ENCODE measurements at regions not wholly inside any gene's neighbourhood (a gene's known extent, or its start where the extent isn't known, plus 50 kb on each side); places are given as distances from the start of the nearest gene placed in this dataset.

DNA sequence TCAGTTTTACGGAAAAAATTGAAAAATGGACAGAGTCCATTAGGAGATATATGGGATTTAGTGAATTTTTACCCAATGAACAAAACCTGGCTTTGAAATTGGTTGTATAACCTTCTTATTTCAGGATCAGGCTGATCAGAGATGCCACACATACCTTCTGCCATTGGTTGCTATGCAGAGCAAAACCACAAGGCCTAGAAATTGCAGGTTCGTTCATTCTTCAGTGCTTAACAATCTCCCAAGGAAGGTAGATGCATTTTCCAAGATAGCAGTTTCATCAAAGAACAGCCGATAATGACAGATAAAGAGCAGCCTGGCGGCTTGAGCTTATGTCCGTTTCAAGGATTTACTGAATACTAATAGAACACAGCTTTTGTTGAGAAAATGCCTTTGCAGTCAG, 868.8 kb downstream of the EPHA4 start:
- WGBS (ENCODE audit: insufficient coverage): 94% methylated on average over 3 of the region's 5 CpGs
- Histone ChIP-seq H3K27me3 (ENCODE audit: control insufficient read depth, insufficient read depth, low read length) (no peaks in the 10 kb centered on the region), H3K36me3 (ENCODE audit: control insufficient read depth, insufficient read depth, low read length) (no peaks in the 10 kb centered on the region), H3K4me3 (ENCODE audit: low read length) (no peak overlapping the region), H3K9me3 (replicated peaks; ENCODE audit: control insufficient read depth, low read depth, low read length) (peaks cover 5% of the 10 kb centered on the region), H3K27ac (ENCODE audit: low read length) (no peak overlapping the region), H3K4me1 (ENCODE audit: control insufficient read depth, insufficient read depth, low read length) (no peaks in the 10 kb centered on the region)
- no peak for DNase-seq

DNA sequence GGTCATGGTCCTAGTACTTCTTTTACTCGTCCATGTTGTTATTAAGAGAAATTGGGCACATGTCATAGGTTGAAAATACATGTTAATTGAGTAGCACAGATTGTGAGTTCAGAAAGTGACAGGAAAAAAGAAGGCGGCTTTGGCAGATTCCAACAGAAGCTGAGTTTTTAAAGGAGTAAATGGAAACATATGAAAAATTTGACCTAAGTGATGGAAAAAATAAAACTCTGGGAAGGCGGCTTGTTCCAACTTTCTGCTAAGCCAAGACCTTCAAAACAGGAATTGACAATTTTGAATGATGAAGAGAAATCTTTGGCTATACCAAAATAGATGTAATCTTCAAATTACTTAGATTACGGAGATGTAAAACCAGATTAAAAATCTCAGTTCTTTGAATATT, 868.0 kb downstream of the EPHA4 start:
- no peak overlapping the region for H3K27ac ChIP-seq (ENCODE audit: low read length)
- peak; percentile 76 for DNase-seq
- no peak overlapping the region for H3K4me3 ChIP-seq (ENCODE audit: low read length)
- no peaks in the 10 kb centered on the region for H3K36me3 ChIP-seq (ENCODE audit: control insufficient read depth, insufficient read depth, low read length)
- H3K9me3 ChIP-seq (replicated peaks; ENCODE audit: control insufficient read depth, low read depth, low read length): peaks cover 5% of the 10 kb centered on the region
- no peaks in the 10 kb centered on the region for H3K4me1 ChIP-seq (ENCODE audit: control insufficient read depth, insufficient read depth, low read length)
- 46% methylated on average over 2 of the region's 4 CpGs for WGBS (ENCODE audit: insufficient coverage)
- H3K27me3 ChIP-seq (ENCODE audit: control insufficient read depth, insufficient read depth, low read length): no peaks in the 10 kb centered on the region

DNA sequence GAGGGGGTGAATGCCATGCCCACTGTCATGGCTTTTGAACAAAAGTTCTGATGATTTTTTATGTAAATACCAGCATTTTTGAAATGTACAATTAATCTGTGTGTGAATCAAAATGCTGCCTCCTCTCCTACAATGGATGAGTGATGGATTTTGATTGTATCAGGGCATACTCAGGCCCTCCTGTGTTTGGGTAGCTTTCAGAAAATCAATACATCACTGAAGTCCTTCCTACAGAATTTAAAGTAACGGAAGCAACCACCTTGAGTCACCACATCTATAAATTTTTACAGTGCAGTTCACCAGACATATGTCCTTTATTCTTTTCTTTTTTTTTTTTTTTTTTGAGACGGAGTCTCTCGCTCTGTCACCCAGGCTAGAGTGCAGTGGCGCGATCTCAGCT, 867.3 kb downstream of the EPHA4 start:
- WGBS (ENCODE audit: insufficient coverage): 100% methylated on average over 1 of the region's 5 CpGs
- no peak overlapping the region for H3K27ac ChIP-seq (ENCODE audit: low read length)
- no peaks in the 10 kb centered on the region for H3K4me1 ChIP-seq (ENCODE audit: control insufficient read depth, insufficient read depth, low read length)
- no peaks in the 10 kb centered on the region for H3K27me3 ChIP-seq (ENCODE audit: control insufficient read depth, insufficient read depth, low read length)
- no peak for DNase-seq
- no peaks in the 10 kb centered on the region for H3K36me3 ChIP-seq (ENCODE audit: control insufficient read depth, insufficient read depth, low read length)
- H3K9me3 ChIP-seq (replicated peaks; ENCODE audit: control insufficient read depth, low read depth, low read length): peaks cover 5% of the 10 kb centered on the region
- H3K4me3 ChIP-seq (ENCODE audit: low read length): no peak overlapping the region

GRCh38 chr2:220705678-220706077, 866.4 kb downstream of the EPHA4 start:
- DNase-seq: no peak
- WGBS (ENCODE audit: insufficient coverage): no CpG with 5 or more reads among the region's 4 CpGs
- Histone ChIP-seq H3K27ac (ENCODE audit: low read length) (no peak overlapping the region), H3K4me3 (ENCODE audit: low read length) (no peak overlapping the region), H3K36me3 (ENCODE audit: control insufficient read depth, insufficient read depth, low read length) (no peaks in the 10 kb centered on the region), H3K4me1 (ENCODE audit: control insufficient read depth, insufficient read depth, low read length) (no peaks in the 10 kb centered on the region), H3K27me3 (ENCODE audit: control insufficient read depth, insufficient read depth, low read length) (no peaks in the 10 kb centered on the region), H3K9me3 (replicated peaks; ENCODE audit: control insufficient read depth, low read depth, low read length) (peaks cover 4% of the 10 kb centered on the region)

DNA sequence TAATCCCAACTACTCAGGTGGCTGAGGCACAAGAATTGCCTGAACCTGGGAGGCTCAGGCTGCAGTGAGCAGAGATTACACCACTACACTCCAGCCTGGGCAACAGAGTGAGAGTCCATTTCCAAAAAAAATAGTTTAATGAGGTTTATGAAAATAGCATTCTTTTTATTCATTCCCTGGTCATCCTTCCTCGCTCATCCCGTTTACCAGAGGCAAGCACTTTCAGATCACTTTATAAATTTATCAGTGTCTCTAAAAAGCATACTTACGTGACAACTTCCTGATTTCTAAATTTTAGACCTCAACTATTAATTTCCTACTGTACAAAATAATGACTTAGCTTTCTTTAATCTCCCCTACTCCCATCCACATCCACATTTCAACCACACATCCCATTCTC, 864.8 kb downstream of the EPHA4 start:
- no peak overlapping the region for H3K4me3 ChIP-seq (ENCODE audit: low read length)
- H3K9me3 ChIP-seq (replicated peaks; ENCODE audit: control insufficient read depth, low read depth, low read length): no peaks in the 10 kb centered on the region
- no peaks in the 10 kb centered on the region for H3K27me3 ChIP-seq (ENCODE audit: control insufficient read depth, insufficient read depth, low read length)
- WGBS (ENCODE audit: insufficient coverage): no CpG with 5 or more reads among the region's 3 CpGs
- no peak for DNase-seq
- H3K36me3 ChIP-seq (ENCODE audit: control insufficient read depth, insufficient read depth, low read length): no peaks in the 10 kb centered on the region
- H3K27ac ChIP-seq (ENCODE audit: low read length): no peak overlapping the region
- no peaks in the 10 kb centered on the region for H3K4me1 ChIP-seq (ENCODE audit: control insufficient read depth, insufficient read depth, low read length)

GRCh38 chr2:220708366-220708765, 863.7 kb downstream of the EPHA4 start:
- DNase-seq: peak; percentile 28
- H3K4me1 ChIP-seq (ENCODE audit: control insufficient read depth, insufficient read depth, low read length): no peaks in the 10 kb centered on the region
- no peaks in the 10 kb centered on the region for H3K9me3 ChIP-seq (replicated peaks; ENCODE audit: control insufficient read depth, low read depth, low read length)
- H3K36me3 ChIP-seq (ENCODE audit: control insufficient read depth, insufficient read depth, low read length): no peaks in the 10 kb centered on the region
- no peaks in the 10 kb centered on the region for H3K27me3 ChIP-seq (ENCODE audit: control insufficient read depth, insufficient read depth, low read length)
- WGBS (ENCODE audit: insufficient coverage): 64% methylated on average over 2 of the region's 3 CpGs
- H3K4me3 ChIP-seq (ENCODE audit: low read length): no peak overlapping the region
- no peak overlapping the region for H3K27ac ChIP-seq (ENCODE audit: low read length)

- WGBS (ENCODE audit: insufficient coverage): no CpG with 5 or more reads among the region's 3 CpGs
- no peaks in the 10 kb centered on the region for H3K4me1 ChIP-seq (ENCODE audit: control insufficient read depth, insufficient read depth, low read length)
Measured at GRCh38 chr2:220717283-220717682, 854.8 kb downstream of the EPHA4 start.

GRCh38 chr2:220736778-220737177, 835.3 kb downstream of the EPHA4 start:
- H3K4me1 ChIP-seq (ENCODE audit: control insufficient read depth, insufficient read depth, low read length): no peaks in the 10 kb centered on the region
- H3K4me3 ChIP-seq (ENCODE audit: low read length): no peak overlapping the region
- DNase-seq: no peak
- H3K9me3 ChIP-seq (replicated peaks; ENCODE audit: control insufficient read depth, low read depth, low read length): no peaks in the 10 kb centered on the region
- H3K36me3 ChIP-seq (ENCODE audit: control insufficient read depth, insufficient read depth, low read length): no peaks in the 10 kb centered on the region
- 40% methylated on average over 1 of the region's 4 CpGs for WGBS (ENCODE audit: insufficient coverage)
- no peaks in the 10 kb centered on the region for H3K27me3 ChIP-seq (ENCODE audit: control insufficient read depth, insufficient read depth, low read length)
- no peak overlapping the region for H3K27ac ChIP-seq (ENCODE audit: low read length)

More at GRCh38 chr2:220717283-220717682, 854.8 kb downstream of the EPHA4 start:
- DNase-seq: no peak
- H3K4me3 ChIP-seq (ENCODE audit: low read length): no peak overlapping the region
- H3K36me3 ChIP-seq (ENCODE audit: control insufficient read depth, insufficient read depth, low read length): no peaks in the 10 kb centered on the region
- no peaks in the 10 kb centered on the region for H3K27me3 ChIP-seq (ENCODE audit: control insufficient read depth, insufficient read depth, low read length)
- H3K9me3 ChIP-seq (replicated peaks; ENCODE audit: control insufficient read depth, low read depth, low read length): peaks cover 5% of the 10 kb centered on the region
- H3K27ac ChIP-seq (ENCODE audit: low read length): no peak overlapping the region

- no peak overlapping the region for H3K4me3 ChIP-seq (ENCODE audit: low read length)
- H3K27me3 ChIP-seq (ENCODE audit: control insufficient read depth, insufficient read depth, low read length): no peaks in the 10 kb centered on the region
- no peaks in the 10 kb centered on the region for H3K36me3 ChIP-seq (ENCODE audit: control insufficient read depth, insufficient read depth, low read length)
- no peaks in the 10 kb centered on the region for H3K9me3 ChIP-seq (replicated peaks; ENCODE audit: control insufficient read depth, low read depth, low read length)
- DNase-seq: no peak
- H3K27ac ChIP-seq (ENCODE audit: low read length): no peak overlapping the region
- no peaks in the 10 kb centered on the region for H3K4me1 ChIP-seq (ENCODE audit: control insufficient read depth, insufficient read depth, low read length)
- WGBS (ENCODE audit: insufficient coverage): 100% methylated on average over 1 of the region's 2 CpGs
Measured at GRCh38 chr2:220743203-220743602, 828.9 kb downstream of the EPHA4 start.

GRCh38 chr2:220744861-220745260, 827.2 kb downstream of the EPHA4 start:
- no peaks in the 10 kb centered on the region for H3K9me3 ChIP-seq (replicated peaks; ENCODE audit: control insufficient read depth, low read depth, low read length)
- DNase-seq: no peak
- WGBS (ENCODE audit: insufficient coverage): no CpG with 5 or more reads among the region's 2 CpGs

DNA sequence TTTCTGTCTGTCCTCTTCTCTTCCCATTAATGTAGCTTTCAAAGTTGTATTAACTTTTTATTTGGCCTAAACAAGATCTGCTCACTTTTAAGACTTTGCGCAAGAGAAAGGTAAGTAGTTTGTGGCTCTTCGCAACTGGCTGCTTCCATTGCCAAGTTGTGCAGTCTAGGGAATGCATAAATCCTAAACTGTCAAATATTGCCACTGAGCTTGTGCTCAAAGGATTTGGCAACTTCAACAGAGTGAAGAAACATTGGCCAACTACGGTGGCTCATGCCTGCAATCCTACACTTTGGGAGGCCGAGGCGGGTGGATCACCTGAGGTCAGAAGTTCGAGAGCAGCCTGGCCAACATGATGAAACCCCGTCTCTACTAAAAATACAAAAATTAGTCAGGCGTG, 826.4 kb downstream of the EPHA4 start:
- 91% methylated on average over 4 of the region's 8 CpGs for WGBS (ENCODE audit: insufficient coverage)
- Histone ChIP-seq H3K27ac (ENCODE audit: low read length) (no peak overlapping the region), H3K4me1 (ENCODE audit: control insufficient read depth, insufficient read depth, low read length) (no peaks in the 10 kb centered on the region), H3K4me3 (ENCODE audit: low read length) (no peak overlapping the region), H3K36me3 (ENCODE audit: control insufficient read depth, insufficient read depth, low read length) (no peaks in the 10 kb centered on the region), H3K9me3 (replicated peaks; ENCODE audit: control insufficient read depth, low read depth, low read length) (no peaks in the 10 kb centered on the region), H3K27me3 (ENCODE audit: control insufficient read depth, insufficient read depth, low read length) (no peaks in the 10 kb centered on the region)
- DNase-seq: no peak

More at GRCh38 chr2:220744861-220745260, 827.2 kb downstream of the EPHA4 start:
- no peaks in the 10 kb centered on the region for H3K27me3 ChIP-seq (ENCODE audit: control insufficient read depth, insufficient read depth, low read length)
- H3K4me3 ChIP-seq (ENCODE audit: low read length): no peak overlapping the region
- H3K36me3 ChIP-seq (ENCODE audit: control insufficient read depth, insufficient read depth, low read length): no peaks in the 10 kb centered on the region
- no peak overlapping the region for H3K27ac ChIP-seq (ENCODE audit: low read length)
- no peaks in the 10 kb centered on the region for H3K4me1 ChIP-seq (ENCODE audit: control insufficient read depth, insufficient read depth, low read length)

All from muscle of leg (tissue), 3 donors.